ENCODE measurements at regions not wholly inside any gene's neighbourhood (a gene's known extent, or its start where the extent isn't known, plus 50 kb on each side); places are given as distances from the start of the nearest gene placed in this dataset.

- DNase-seq = no peak
These were observed 94.5 kb upstream of the UPP2 start for GRCh38 chr2:158006961-158007719.

GRCh38 chr2:158004126-158004764 is 97.4 kb upstream of the UPP2 start:
- DNase-seq = no peak

- no peak for DNase-seq
These were observed 99.6 kb upstream of the UPP2 start for GRCh38 chr2:158002079-158002478.

- no peak for DNase-seq
These were observed 104.9 kb upstream of the UPP2 start for GRCh38 chr2:157996799-157997198.

GRCh38 chr2:157995117-157995516 is 106.6 kb upstream of the UPP2 start:
- no peak for DNase-seq

GRCh38 chr2:157991932-157992331 is 109.7 kb upstream of the UPP2 start:
- DNase-seq = no peak

- no peak for DNase-seq
These were observed 111.5 kb upstream of the UPP2 start for GRCh38 chr2:157990173-157990572.

- DNase-seq = no peak
These were observed 112.4 kb upstream of the UPP2 start for GRCh38 chr2:157989227-157989626.

- DNase-seq = no peak
These were observed 110.6 kb upstream of the ACVR1 start for GRCh38 chr2:157986761-157987160.

- no peak for DNase-seq
These were observed 108.7 kb upstream of the ACVR1 start for GRCh38 chr2:157984866-157985265.

GRCh38 chr2:157980020-157980419 is 103.9 kb upstream of the ACVR1 start:
- DNase-seq = no peak

- no peak for DNase-seq
These were observed 95.6 kb upstream of the ACVR1 start for GRCh38 chr2:157971702-157972101.

- no peak for DNase-seq
These were observed 91.7 kb upstream of the ACVR1 start for GRCh38 chr2:157967856-157968255.

GRCh38 chr2:157959249-157959648 is 83.1 kb upstream of the ACVR1 start:
- DNase-seq = no peak

GRCh38 chr2:157957596-157957995 is 81.5 kb upstream of the ACVR1 start:
- DNase-seq = no peak

- no peak for DNase-seq
These were observed 76.4 kb upstream of the ACVR1 start for GRCh38 chr2:157952558-157952957.

GRCh38 chr2:157948856-157949255 is 72.7 kb upstream of the ACVR1 start:
- no peak for DNase-seq

GRCh38 chr2:157946919-157947557 is 70.9 kb upstream of the ACVR1 start:
- DNase-seq = no peak

GRCh38 chr2:157940024-157940423 is 63.9 kb upstream of the ACVR1 start:
- no peak for DNase-seq

GRCh38 chr2:157938556-157938955 is 62.4 kb upstream of the ACVR1 start:
- no peak for DNase-seq

- DNase-seq = no peak
These were observed 60.3 kb upstream of the ACVR1 start for GRCh38 chr2:157936406-157936805.

- no peak for DNase-seq
These were observed 59.3 kb upstream of the ACVR1 start for GRCh38 chr2:157935378-157935906.

GRCh38 chr2:157934684-157935377 is 58.7 kb upstream of the ACVR1 start:
- DNase-seq = no peak
